ENCODE measurements at regions not wholly inside any gene's neighbourhood (a gene's known extent, or its start where the extent isn't known, plus 50 kb on each side); places are given as distances from the start of the nearest gene placed in this dataset.

GRCh38 chr6:169839493-169839892 is 88.1 kb downstream of the ERMARD start:
- no peak for DNase-seq

GRCh38 chr6:169839029-169839481 is 87.6 kb downstream of the ERMARD start:
- DNase-seq = no peak

GRCh38 chr6:169838346-169839028 is 87.1 kb downstream of the ERMARD start:
- no peak for DNase-seq

DNA sequence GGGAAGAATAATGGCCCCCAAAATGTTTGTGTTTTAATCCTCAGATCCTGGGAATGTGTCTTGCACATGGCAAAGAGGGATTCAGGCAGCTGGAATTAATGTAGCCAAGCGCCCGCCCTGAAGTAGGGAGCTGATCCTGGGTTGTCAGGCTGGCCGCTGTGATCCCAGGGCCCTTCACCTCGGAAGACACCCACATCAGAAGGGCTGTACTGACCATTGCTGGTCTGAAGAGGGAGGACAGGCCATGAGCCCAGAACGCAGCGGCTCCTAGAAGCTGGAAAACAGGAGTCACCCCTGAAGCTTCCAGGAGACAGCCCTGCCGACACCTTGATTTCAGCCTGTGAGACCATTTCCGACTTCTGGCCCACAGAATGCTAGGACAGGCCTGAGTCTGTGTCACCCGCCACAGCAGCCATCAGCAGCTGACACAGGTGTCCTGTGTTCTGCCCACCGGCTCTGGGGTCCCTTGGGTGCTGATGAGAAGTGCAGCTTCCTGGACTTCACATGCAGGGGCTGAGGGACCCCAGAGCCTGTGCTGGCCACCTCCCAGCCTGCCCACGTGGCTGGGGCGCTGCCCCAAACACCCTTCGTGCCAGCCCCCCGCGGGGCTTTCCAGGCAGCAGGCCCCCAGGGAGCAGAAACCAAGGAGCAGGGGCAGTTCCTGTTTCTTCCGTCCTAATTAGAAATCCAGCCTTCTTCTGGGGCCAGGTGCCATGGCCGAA is 86.3 kb downstream of the ERMARD start:
- DNase-seq = no peak

DNA sequence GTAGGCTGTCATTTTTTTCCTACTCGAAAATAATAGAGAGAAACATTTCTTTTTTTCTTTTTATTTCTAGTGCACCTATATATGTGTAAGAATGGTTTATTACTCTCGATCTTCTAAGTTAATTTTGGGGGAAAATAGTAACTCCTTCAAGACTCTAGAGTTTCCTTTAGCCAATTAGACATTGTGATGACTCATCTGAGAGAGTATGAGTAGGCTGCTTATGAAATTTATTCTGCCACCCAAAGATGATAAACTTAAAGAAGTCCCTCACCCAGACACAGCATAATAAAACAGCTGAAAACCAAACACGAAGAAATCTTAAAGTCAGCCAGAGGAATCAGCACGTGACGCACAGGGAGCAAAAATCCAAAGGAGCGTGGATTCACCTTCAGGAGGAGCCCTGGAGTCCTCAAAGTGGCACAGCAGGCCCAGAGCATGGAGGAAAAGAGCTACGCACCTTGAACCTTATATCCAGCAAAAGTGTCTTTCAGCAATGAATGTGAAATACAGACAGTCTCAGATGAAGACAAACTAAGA is 81.9 kb downstream of the ERMARD start:
- no peak for DNase-seq

DNA sequence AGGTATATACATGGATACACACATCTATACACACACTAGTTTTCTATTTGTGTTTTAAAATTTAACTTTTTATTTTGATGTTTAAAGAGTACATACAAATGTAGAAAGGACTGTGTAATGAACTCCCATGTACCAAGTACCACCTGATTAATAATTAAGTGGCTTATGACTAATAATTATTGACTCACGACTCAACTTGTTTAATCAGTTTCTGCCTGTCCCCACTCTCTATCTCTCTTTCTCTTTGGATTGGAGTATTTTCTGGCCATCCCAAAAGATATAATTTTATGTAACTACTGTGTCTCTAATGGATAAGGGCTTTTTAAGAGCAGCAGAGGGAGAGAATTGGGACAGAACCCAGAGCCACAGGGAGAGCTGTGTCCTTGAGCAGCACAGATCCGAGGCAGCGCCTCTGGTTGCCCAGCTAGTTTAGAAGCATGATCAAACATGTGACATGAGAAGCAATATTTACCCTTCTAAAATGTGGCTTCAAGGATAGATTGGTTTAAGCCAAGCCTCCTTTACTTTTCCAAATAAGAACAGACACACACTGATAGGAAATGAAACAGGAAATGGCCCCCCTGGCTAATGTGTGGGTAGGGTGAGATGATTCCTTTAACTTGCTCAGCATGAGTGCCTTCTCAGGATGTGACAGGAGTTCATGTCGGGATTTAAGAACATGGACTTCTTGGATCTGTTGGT is 81.0 kb downstream of the ERMARD start:
- no peak for DNase-seq

DNA sequence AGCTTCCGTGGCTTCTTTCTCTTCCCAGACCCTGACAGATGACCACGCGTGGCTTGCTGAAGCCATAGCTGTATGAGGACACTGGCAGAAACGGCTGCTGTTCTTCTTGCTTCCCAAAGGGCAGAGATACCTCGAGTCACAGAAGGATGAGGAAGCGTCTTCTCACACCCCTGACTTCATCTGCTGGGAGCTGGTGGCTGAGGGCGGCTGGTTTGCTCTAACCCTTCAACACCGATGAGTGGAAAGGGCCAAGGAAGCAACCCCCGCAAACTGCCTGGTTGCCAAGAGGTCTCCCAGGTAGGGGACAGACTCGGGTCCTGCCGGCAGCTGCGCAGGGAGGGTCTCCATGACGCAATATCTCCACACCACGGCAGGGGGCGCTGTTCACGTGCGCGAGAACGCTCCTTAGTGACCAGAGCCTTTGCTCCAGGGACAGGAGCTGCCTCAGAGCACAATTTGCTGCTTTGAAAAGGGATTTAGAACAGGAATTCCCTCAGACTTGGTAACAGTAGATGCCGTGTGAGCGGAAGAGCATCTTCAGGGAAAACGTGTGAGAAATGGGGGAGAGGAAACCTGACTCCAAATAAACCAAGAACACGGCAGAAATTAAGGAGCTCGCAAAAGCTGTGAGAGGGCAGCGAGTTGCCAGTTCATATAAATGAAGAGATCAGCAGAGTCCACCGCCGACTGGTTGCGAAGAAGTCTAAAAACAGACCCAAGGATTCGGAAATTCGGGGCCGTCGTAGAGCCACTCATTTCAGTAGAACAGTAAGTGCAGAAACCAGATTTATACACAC is 80.2 kb downstream of the ERMARD start:
- DNase-seq = peak; percentile 74

All from left hindlimb (tissue), 1 donor.